SH-SY5Y (cell line): ENCODE measurements at regions not wholly inside any gene's neighbourhood (a gene's known extent, or its start where the extent isn't known, plus 50 kb on each side); places are given as distances from the start of the nearest gene placed in this dataset.

Source experiments
- GATA2 ChIP-seq: IDR thresholded peaks from 2 replicates; pipeline ENCODE4 v1.6.1; 2011; ENCODE audit warnings: mild to moderate bottlenecking, low read depth, low read length
- GATA3 ChIP-seq: IDR thresholded peaks from 2 replicates; pipeline ENCODE4 v1.6.1; 2011; ENCODE audit warnings: low read depth, mild to moderate bottlenecking, low read length, moderate library complexity

DNA sequence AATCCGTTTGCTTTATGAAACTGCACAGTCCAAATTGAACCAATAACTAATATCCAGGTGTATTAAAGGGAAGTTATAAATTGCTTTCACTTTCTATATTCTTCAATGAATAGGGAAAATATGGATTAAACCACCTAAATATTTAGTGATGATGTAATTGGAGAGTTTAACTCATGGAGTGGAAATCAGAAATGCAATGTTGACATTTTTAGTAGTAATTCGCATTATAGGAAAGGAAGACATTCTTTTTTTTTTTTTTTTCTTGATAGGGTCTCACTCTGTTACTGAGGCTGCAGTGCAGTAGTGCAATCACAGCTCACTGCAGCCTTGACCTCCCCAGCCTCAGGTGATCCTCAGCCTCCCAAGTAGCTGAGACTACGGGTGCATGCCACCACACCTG lies 321.9 kb downstream of the RNF144A start:
- TF ChIP-seq GATA2 = no peak
- TF ChIP-seq GATA3 = no peak
